K562 (cell line): ENCODE measurements at regions not wholly inside any gene's neighbourhood (a gene's known extent, or its start where the extent isn't known, plus 50 kb on each side); places are given as distances from the start of the nearest gene placed in this dataset.

Experiments used
- CBX8 ChIP-seq: fragments of 200-600 bp; sonication (generic); IDR thresholded peaks from 2 replicates; pipeline ENCODE4 v1.6.1; 2012; ENCODE audit warnings: borderline replicate concordance, mixed run types, low read depth, mild to moderate bottlenecking, moderate library complexity, mixed read lengths, low read length, control low read depth, inconsistent platforms; ENCODE audit not compliant: poor library complexity, severe bottlenecking; ENCODE audit errors: extremely low read depth
- NONO ChIP-seq, 2 experiments: fragments of 200-400 bp in 1 of 2; fragments of 450-650 bp in 1 of 2; formaldehyde crosslinking in 1 of 2; IDR thresholded peaks; 2 replicates each; pipeline ENCODE4 v1.6.1; 2017; ENCODE audit warnings: low read depth in 2 of 2, mild to moderate bottlenecking in 2 of 2, moderate library complexity in 2 of 2, low read length in 1 of 2
- ZNF224 ChIP-seq: sonication (generic); formaldehyde crosslinking; IDR thresholded peaks from 2 replicates; pipeline ENCODE4 v1.8.0; 2022; ENCODE audit warnings: mild to moderate bottlenecking, missing genetic modification reagents
- ZNF23 ChIP-seq: fragments of 250-450 bp; sonication (Bioruptor Pico); IDR thresholded peaks from 2 replicates; pipeline ENCODE4 v1.4.0; 2020; ENCODE audit warnings: mild to moderate bottlenecking
- ZNF318 ChIP-seq, 2 experiments: fragments of 450-650 bp; IDR thresholded peaks; 2 replicates each; pipeline ENCODE4 v1.6.1; 2016; ENCODE audit warnings: mild to moderate bottlenecking in 2 of 2, borderline replicate concordance in 1 of 2, low read depth in 1 of 2, moderate library complexity in 1 of 2

- TF ChIP-seq ZNF318 (IDR thresholded peaks at IDR 0.05; ENCODE audit: borderline replicate concordance in 1 of 2, low read depth in 1 of 2) (no peak), ZNF23 (no peak), ZNF224 (CRISPR knock-in tag) (no peak), NONO (IDR thresholded peaks at IDR 0.05; ENCODE audit: low read depth in 2 of 2, low read length in 1 of 2) (no peak), CBX8 (no peak)
Measured at GRCh38 chr4:122528879-122529278, 72.4 kb upstream of the IL2 start (continued).
